Smooth muscle cell (in vitro differentiated cells): ENCODE measurements at regions not wholly inside any gene's neighbourhood (a gene's known extent, or its start where the extent isn't known, plus 50 kb on each side); places are given as distances from the start of the nearest gene placed in this dataset.

Experiments used
- DNase-seq: peaks from one replicate; lab custom pipeline; 2025; ENCODE audit not compliant: unreplicated experiment; lab: John Stamatoyannopoulos, UW
- H2AFZ ChIP-seq: fragments of 200-600 bp; sonication (generic); 2 replicates; pipeline ENCODE4 v1.6.0; 2016; ENCODE audit warnings: antibody characterized with exemption, low read depth, mild to moderate bottlenecking
- H3F3A ChIP-seq: fragments of 200-600 bp; sonication (generic); 2 replicates; pipeline ENCODE4 v1.6.0; 2017; ENCODE audit warnings: antibody characterized with exemption, low read depth
- H3K27ac ChIP-seq: fragments of 200-600 bp; sonication (generic); 2 replicates; pipeline ENCODE4 v1.5.1; 2016; ENCODE audit warnings: low read depth, mild to moderate bottlenecking
- H3K27me3 ChIP-seq: fragments of 200-600 bp; sonication (generic); 2 replicates; pipeline ENCODE4 v1.6.1; 2016; ENCODE audit warnings: low read depth, mild to moderate bottlenecking
- H3K36me3 ChIP-seq: fragments of 200-600 bp; sonication (generic); 2 replicates; pipeline ENCODE4 v1.5.1; 2016; ENCODE audit warnings: low read depth
- H3K4me1 ChIP-seq: fragments of 200-600 bp; sonication (generic); 2 replicates; pipeline ENCODE4 v1.5.1; 2016; ENCODE audit warnings: low read depth
- H3K4me2 ChIP-seq: fragments of 200-600 bp; sonication (generic); 2 replicates; pipeline ENCODE4 v1.6.0; 2016; ENCODE audit warnings: mild to moderate bottlenecking
- H3K4me3 ChIP-seq: fragments of 200-600 bp; sonication (generic); 2 replicates; pipeline ENCODE4 v1.5.1; 2016; ENCODE audit warnings: mild to moderate bottlenecking
- H3K79me2 ChIP-seq: fragments of 200-600 bp; sonication (generic); 2 replicates; pipeline ENCODE4 v1.6.0; 2016; ENCODE audit warnings: low read depth, mild to moderate bottlenecking
- H3K9ac ChIP-seq: fragments of 200-600 bp; sonication (generic); 2 replicates; pipeline ENCODE4 v1.6.0; 2016; ENCODE audit warnings: low read depth
- H3K9me3 ChIP-seq: fragments of 200-600 bp; sonication (generic); replicated peaks from 2 replicates; pipeline ENCODE4 v1.5.1; 2016; ENCODE audit warnings: low read depth
- H4K20me1 ChIP-seq: fragments of 200-600 bp; sonication (generic); 2 replicates; pipeline ENCODE4 v1.6.0; 2016; ENCODE audit warnings: low read depth
- CTCF ChIP-seq: fragments of 200-600 bp; sonication (generic); IDR thresholded peaks from 2 replicates; pipeline ENCODE4 v1.5.1; 2017; ENCODE audit warnings: borderline replicate concordance, mild to moderate bottlenecking, antibody characterized with exemption; ENCODE audit not compliant: insufficient read depth, poor library complexity, severe bottlenecking
- WGBS: methylation state at CpG from one replicate; pipeline ENCODE4 v1.1.7; 2016; ENCODE audit warnings: low lambda C conversion rate; 5-methylcytosine and 5-hydroxymethylcytosine counted together

- DNase-seq, result no peak
- Histone ChIP-seq H3K27me3 (peaks cover 8% of the 10 kb centered on the region), H2AFZ (no peak overlapping the region), H3K9ac (no peak overlapping the region), H4K20me1 (no peaks in the 10 kb centered on the region), H3K36me3 (no peaks in the 10 kb centered on the region), H3K9me3 (no peaks in the 10 kb centered on the region), H3K4me2 (no peak overlapping the region), H3K4me1 (no peaks in the 10 kb centered on the region), H3F3A (no peaks in the 10 kb centered on the region), H3K4me3 (no peak overlapping the region), H3K79me2 (no peaks in the 10 kb centered on the region), H3K27ac (no peak overlapping the region)
- WGBS, result 90% methylated on average over 7 of the region's 7 CpGs
- no peak for TF ChIP-seq CTCF
Measured at GRCh38 chr1:17933501-17933900, 174.1 kb upstream of the IGSF21 start.

DNA sequence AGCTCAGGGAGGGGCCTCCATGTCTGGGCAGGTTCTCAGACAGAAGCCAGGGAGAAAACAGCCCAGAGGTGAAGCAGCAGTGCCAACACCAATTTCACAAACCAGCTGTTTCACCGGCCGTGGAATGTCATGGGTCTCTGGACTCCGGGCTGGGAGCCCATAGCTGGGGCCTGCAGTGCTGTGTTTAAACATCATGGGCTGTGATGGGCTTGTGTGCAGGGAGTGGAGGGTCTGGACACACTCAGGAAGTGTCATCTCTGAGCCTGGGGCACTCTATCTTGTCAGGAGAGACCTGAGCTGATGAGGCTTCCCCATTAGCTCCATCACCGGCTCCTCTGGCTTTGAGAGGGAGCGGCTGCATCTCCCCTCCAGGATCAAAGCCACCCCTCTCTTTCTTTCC is 173.6 kb upstream of the IGSF21 start:
- Histone ChIP-seq H3K9me3 (no peaks in the 10 kb centered on the region), H3K27me3 (peaks cover 8% of the 10 kb centered on the region), H3K27ac (no peak overlapping the region), H3K4me3 (no peak overlapping the region), H3K79me2 (no peaks in the 10 kb centered on the region), H3K4me1 (no peaks in the 10 kb centered on the region), H3K4me2 (no peak overlapping the region), H3K36me3 (no peaks in the 10 kb centered on the region), H4K20me1 (no peaks in the 10 kb centered on the region), H3K9ac (no peak overlapping the region), H2AFZ (no peak overlapping the region), H3F3A (no peaks in the 10 kb centered on the region)
- no peak for DNase-seq
- no peak for TF ChIP-seq CTCF
- WGBS, result 65% methylated on average over 5 of the region's 5 CpGs

DNA sequence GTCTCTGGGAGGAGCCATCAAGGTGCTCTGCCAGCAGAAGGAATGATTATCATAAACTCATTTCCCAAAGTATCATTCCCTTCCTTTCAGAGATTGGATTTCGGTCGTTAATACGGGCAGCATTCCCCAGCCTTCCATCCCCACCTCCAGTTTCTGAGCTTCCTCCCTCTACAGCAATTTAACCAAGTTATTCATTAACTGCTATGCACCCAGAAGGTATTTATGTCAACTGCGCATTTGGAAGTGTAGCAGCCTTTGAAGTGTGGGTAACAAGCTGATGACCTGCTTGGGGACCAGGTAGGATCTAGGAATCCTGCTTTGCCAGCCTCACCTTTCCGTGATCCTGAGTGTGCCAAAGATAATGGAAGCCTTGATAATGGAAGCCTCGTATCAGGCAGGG is 172.4 kb upstream of the IGSF21 start:
- H3K79me2 ChIP-seq, result no peaks in the 10 kb centered on the region
- H3K9ac ChIP-seq, result no peak overlapping the region
- TF ChIP-seq CTCF, result no peak
- H3K27me3 ChIP-seq, result peaks cover 12% of the 10 kb centered on the region
- no peak for DNase-seq
- H3F3A ChIP-seq, result no peaks in the 10 kb centered on the region
- 74% methylated on average over 6 of the region's 6 CpGs for WGBS
- H3K4me3 ChIP-seq, result no peak overlapping the region
- no peak overlapping the region for H2AFZ ChIP-seq
- no peak overlapping the region for H3K4me2 ChIP-seq
- H3K9me3 ChIP-seq, result no peaks in the 10 kb centered on the region
- no peak overlapping the region for H3K27ac ChIP-seq
- H3K4me1 ChIP-seq, result no peaks in the 10 kb centered on the region
- H4K20me1 ChIP-seq, result no peaks in the 10 kb centered on the region
- H3K36me3 ChIP-seq, result no peaks in the 10 kb centered on the region

DNA sequence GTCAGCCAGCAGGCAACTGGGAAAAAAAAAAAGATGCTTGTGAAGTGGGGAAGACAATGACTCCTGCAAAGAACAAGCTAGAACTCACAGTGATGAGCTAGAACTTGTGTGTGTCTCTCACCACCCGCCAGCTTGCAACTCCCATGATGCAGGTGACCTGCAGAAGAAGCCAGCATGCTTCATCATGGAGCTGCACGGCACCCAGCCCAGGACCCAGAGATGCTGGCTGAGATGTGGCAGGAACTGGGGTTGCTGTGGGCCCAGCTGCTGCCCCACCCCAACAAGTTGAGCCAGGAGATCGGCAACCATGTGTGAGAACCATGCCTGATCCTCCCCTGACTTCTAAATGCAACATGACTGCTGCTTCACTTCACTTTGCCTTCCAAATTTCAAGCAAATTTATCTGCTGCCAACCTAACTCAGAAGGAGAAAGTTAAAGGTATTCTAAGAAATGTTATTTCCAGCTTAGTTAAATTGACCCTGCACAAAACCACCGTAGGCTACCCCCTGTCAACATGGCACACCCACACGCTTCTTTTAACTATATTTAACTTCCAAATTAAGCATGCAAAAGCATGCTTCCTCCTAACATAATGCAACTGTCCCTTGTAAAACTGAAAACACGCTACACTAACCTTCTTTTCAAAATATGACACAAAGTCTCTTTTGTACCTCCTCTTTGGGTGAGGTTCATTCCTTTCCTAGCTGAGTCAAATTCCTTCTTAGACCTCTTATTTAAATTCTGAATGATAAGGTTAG is 166.0 kb upstream of the IGSF21 start:
- Histone ChIP-seq H3K4me2 (no peak overlapping the region), H4K20me1 (no peaks in the 10 kb centered on the region), H3K9me3 (no peaks in the 10 kb centered on the region), H2AFZ (no peak overlapping the region), H3K36me3 (no peaks in the 10 kb centered on the region), H3K9ac (no peak overlapping the region), H3K27me3 (peaks cover 10% of the 10 kb centered on the region), H3K4me3 (no peak overlapping the region), H3F3A (no peaks in the 10 kb centered on the region), H3K27ac (no peak overlapping the region), H3K4me1 (no peaks in the 10 kb centered on the region), H3K79me2 (no peaks in the 10 kb centered on the region)
- no peak for DNase-seq
- 81% methylated on average over 6 of the region's 6 CpGs for WGBS
- TF ChIP-seq CTCF, result no peak
